CD4-positive, alpha-beta T cell treated with Interleukin-12 subunit alpha and Interleukin-12 subunit beta, for 1 hour (primary cell): ENCODE measurements at regions not wholly inside any gene's neighbourhood (a gene's known extent, or its start where the extent isn't known, plus 50 kb on each side); places are given as distances from the start of the nearest gene placed in this dataset.
"Not testable (repeated sequence)": the region's sequence is repeated elsewhere in the genome, so short reads cannot be mapped to it uniquely, and the experiment has no call there.

Experiments
- DNase-seq: peaks from one replicate; pipeline ENCODE4 v3.0.0-alpha.2; 2020

- DNase-seq, result no peak
Observed at GRCh38 chr3:160098261-160098908, 109.8 kb downstream of the IL12A start.

- DNase-seq, result no peak
Observed at GRCh38 chr3:160098926-160099626, 110.4 kb downstream of the IL12A start.

GRCh38 chr3:160099834-160100233, 111.2 kb downstream of the IL12A start:
- DNase-seq, result no peak

- DNase-seq, result no peak
Observed at GRCh38 chr3:160100610-160101009, 112.0 kb downstream of the IL12A start.

GRCh38 chr3:160102001-160102400, 113.4 kb downstream of the IL12A start:
- DNase-seq, result not testable (repeated sequence)

GRCh38 chr3:160103397-160103796, 114.8 kb downstream of the IL12A start:
- no peak for DNase-seq

GRCh38 chr3:160105907-160106584, 117.4 kb downstream of the IL12A start:
- DNase-seq, result no peak

GRCh38 chr3:160106905-160107861, 118.0 kb upstream of the C3orf80 start:
- no peak for DNase-seq

- DNase-seq, result no peak
Observed at GRCh38 chr3:160108362-160108761, 116.9 kb upstream of the C3orf80 start.

GRCh38 chr3:160112481-160112880, 112.7 kb upstream of the C3orf80 start:
- no peak for DNase-seq

GRCh38 chr3:160112996-160113395, 112.2 kb upstream of the C3orf80 start:
- no peak for DNase-seq

GRCh38 chr3:160114355-160114995, 110.7 kb upstream of the C3orf80 start:
- DNase-seq, result no peak

GRCh38 chr3:160115387-160115786, 109.8 kb upstream of the C3orf80 start:
- no peak for DNase-seq

GRCh38 chr3:160124224-160124623, 101.0 kb upstream of the C3orf80 start:
- no peak for DNase-seq

- DNase-seq, result no peak
Observed at GRCh38 chr3:160125258-160125657, 100.0 kb upstream of the C3orf80 start.

- no peak for DNase-seq
Observed at GRCh38 chr3:160126051-160126450, 99.2 kb upstream of the C3orf80 start.

GRCh38 chr3:160126761-160127160, 98.5 kb upstream of the C3orf80 start:
- DNase-seq, result no peak

- DNase-seq, result no peak
Observed at GRCh38 chr3:160127308-160127707, 97.9 kb upstream of the C3orf80 start.

GRCh38 chr3:160128056-160128455, 97.2 kb upstream of the C3orf80 start:
- no peak for DNase-seq

GRCh38 chr3:160129459-160130061, 95.7 kb upstream of the C3orf80 start:
- DNase-seq, result no peak

GRCh38 chr3:160130071-160130470, 95.2 kb upstream of the C3orf80 start:
- DNase-seq, result no peak

- DNase-seq, result no peak
Observed at GRCh38 chr3:160130950-160131349, 94.3 kb upstream of the C3orf80 start.
